Fibroblast of skin of abdomen (primary cell): ENCODE measurements at regions not wholly inside any gene's neighbourhood (a gene's known extent, or its start where the extent isn't known, plus 50 kb on each side); places are given as distances from the start of the nearest gene placed in this dataset.

ENCODE experiments used
- DNase-seq: peaks from one replicate; pipeline ENCODE4 v3.0.0-alpha.2; 2013

- DNase-seq = no peak
Measured at GRCh38 chr6:141669141-141669540, 463.6 kb upstream of the GJE1 start.

GRCh38 chr6:141667580-141668309 is 465.0 kb upstream of the GJE1 start:
- peak; percentile 27 for DNase-seq

- DNase-seq = no peak
Measured at GRCh38 chr6:141666187-141666586, 466.5 kb upstream of the GJE1 start.

- DNase-seq = no peak
Measured at GRCh38 chr6:141664744-141665143, 468.0 kb upstream of the GJE1 start.

- no peak for DNase-seq
Measured at GRCh38 chr6:141659582-141659981, 473.1 kb upstream of the GJE1 start.

- no peak for DNase-seq
Measured at GRCh38 chr6:141658696-141659095, 474.0 kb upstream of the GJE1 start.

GRCh38 chr6:141657812-141658211 is 474.9 kb upstream of the GJE1 start:
- no peak for DNase-seq

GRCh38 chr6:141653590-141653989 is 479.1 kb upstream of the GJE1 start:
- no peak for DNase-seq

- no peak for DNase-seq
Measured at GRCh38 chr6:141641951-141642350, 490.8 kb upstream of the GJE1 start.

- DNase-seq = no peak
Measured at GRCh38 chr6:141641406-141641805, 491.3 kb upstream of the GJE1 start.

GRCh38 chr6:141635621-141636020 is 497.1 kb upstream of the GJE1 start:
- DNase-seq = no peak

GRCh38 chr6:141634269-141634668 is 498.5 kb upstream of the GJE1 start:
- DNase-seq = no peak

- no peak for DNase-seq
Measured at GRCh38 chr6:141624301-141624700, 508.4 kb upstream of the GJE1 start.

- no peak for DNase-seq
Measured at GRCh38 chr6:141618180-141618581, 514.5 kb upstream of the GJE1 start.

GRCh38 chr6:141610741-141611140 is 522.0 kb upstream of the GJE1 start:
- peak; percentile 8 for DNase-seq

- no peak for DNase-seq
Measured at GRCh38 chr6:141607956-141608355, 524.8 kb upstream of the GJE1 start.

- peak; percentile 20 for DNase-seq
Measured at GRCh38 chr6:141598487-141598886, 534.2 kb upstream of the GJE1 start.

- no peak for DNase-seq
Measured at GRCh38 chr6:141594874-141595273, 537.9 kb upstream of the GJE1 start.

- no peak for DNase-seq
Measured at GRCh38 chr6:141593311-141593710, 539.4 kb upstream of the GJE1 start.

GRCh38 chr6:141587482-141588266 is 545.1 kb upstream of the GJE1 start:
- DNase-seq = peak; percentile 85

GRCh38 chr6:141580988-141581552 is 551.7 kb upstream of the GJE1 start:
- peak; percentile 88 for DNase-seq

GRCh38 chr6:141580131-141580530 is 552.6 kb upstream of the GJE1 start:
- no peak for DNase-seq

GRCh38 chr6:141576751-141577150 is 556.0 kb upstream of the GJE1 start:
- DNase-seq = no peak
